Activated T-cell treated with anti-CD3 and anti-CD28 coated beads, Interleukin-2, amount 50 U/mL, for 48 hours (primary cell): ENCODE measurements at regions not wholly inside any gene's neighbourhood (a gene's known extent, or its start where the extent isn't known, plus 50 kb on each side); places are given as distances from the start of the nearest gene placed in this dataset.
"Not testable (repeated sequence)": the region's sequence is repeated elsewhere in the genome, so short reads cannot be mapped to it uniquely, and the experiment has no call there.

Source experiments
- DNase-seq, 2 experiments: peaks; one replicate each; pipeline ENCODE4 v3.0.0-alpha.2; 2020

- DNase-seq: no peak
These were observed 257.7 kb downstream of the ACTR3B start for GRCh38 chr7:153017223-153017622.

GRCh38 chr7:153021542-153021941 lies 262.0 kb downstream of the ACTR3B start:
- no peak for DNase-seq

GRCh38 chr7:153022475-153023193 lies 263.1 kb downstream of the ACTR3B start:
- no peak for DNase-seq

GRCh38 chr7:153023194-153023592 lies 263.6 kb downstream of the ACTR3B start:
- DNase-seq: no peak

GRCh38 chr7:153027210-153027609 lies 267.7 kb downstream of the ACTR3B start:
- DNase-seq: no peak

DNA sequence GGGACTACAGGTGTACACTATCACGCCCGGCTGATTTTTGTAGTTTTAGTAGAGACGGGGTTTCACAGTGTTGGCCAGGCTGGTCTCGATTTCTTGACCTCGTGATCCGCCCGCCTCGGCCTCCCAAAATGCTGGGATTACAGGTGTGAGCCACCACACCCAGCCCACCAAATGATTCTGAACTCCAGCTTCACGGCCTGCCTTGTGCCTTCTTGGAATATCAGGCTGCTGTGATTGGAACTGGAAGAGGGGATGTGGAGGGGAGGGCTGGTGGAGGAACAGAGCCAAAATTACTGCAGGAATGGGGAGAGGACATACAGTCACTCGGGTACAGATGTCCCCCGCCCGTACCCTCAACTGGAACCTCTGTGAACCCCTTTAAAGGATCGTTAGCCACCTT lies 268.4 kb downstream of the ACTR3B start:
- no peak for DNase-seq

GRCh38 chr7:153030976-153031375 lies 271.4 kb downstream of the ACTR3B start:
- no peak for DNase-seq

DNA sequence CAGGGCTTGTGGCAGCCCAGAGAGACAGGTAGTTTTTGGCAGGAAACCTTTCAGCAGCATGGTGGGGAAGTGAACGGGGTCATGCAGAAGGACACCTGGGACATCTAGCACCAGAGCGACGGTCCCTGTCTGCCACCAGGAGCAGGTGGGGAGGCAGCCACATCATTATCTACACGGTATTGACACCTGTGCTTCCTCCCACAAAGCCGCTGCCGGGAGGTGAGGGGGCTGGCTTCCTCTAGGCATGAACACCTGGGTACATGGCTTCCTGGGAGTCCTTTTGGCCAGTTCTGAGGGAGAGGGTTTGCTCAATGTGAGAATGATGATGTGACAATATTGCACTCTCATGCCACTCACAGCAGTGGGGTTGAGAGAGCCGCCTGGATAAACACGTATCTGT lies 275.2 kb downstream of the ACTR3B start:
- DNase-seq: no peak

- DNase-seq: no peak
These were observed 277.0 kb downstream of the ACTR3B start for GRCh38 chr7:153036396-153037063.

- no peak for DNase-seq
These were observed 283.9 kb downstream of the ACTR3B start for GRCh38 chr7:153043440-153043839.

- no peak for DNase-seq
These were observed 285.4 kb downstream of the ACTR3B start for GRCh38 chr7:153044981-153045380.

- DNase-seq: no peak
These were observed 287.8 kb downstream of the ACTR3B start for GRCh38 chr7:153047079-153047959.

DNA sequence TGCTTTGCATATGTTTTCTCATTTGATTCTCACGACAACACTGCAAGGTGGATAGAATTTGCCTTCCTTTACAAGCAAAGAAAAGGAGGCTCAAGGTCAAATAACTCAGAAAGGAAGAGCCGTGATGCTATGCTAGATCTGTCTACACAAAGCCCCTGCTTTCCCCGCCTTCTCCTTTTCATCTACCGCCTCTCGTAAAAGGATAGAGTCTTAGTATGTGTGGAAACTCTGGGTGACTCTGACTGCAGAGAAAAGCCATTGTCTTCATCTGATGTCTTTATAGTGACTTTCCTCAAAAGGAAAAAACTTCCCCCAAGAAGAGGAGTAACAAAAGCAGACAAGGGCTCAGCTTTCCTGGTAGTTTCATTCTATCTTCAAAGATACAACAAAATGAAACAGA lies 292.7 kb downstream of the ACTR3B start:
- no peak for DNase-seq

GRCh38 chr7:153061910-153062528 lies 302.5 kb downstream of the ACTR3B start:
- peak in 1 of 2 experiments; percentile 18 for DNase-seq

DNA sequence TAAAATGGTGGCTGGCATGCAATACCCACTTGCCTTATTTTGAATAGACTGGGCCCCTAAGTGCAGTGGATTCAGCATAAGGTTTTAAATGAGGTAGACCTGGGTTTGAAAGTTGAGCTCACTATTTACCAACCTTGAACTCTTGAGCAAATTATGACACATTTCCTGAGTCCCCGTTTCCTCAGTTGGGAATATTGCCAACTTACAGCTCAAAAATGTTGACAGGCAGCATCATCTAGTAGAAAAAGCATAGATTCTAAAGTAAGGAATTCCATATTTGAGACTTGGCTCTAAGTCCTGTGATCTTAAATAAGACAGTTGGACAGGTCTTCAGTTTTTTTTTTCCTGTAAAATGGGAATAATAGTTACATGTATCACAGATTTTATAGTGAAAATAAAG lies 305.5 kb downstream of the ACTR3B start:
- no peak for DNase-seq

DNA sequence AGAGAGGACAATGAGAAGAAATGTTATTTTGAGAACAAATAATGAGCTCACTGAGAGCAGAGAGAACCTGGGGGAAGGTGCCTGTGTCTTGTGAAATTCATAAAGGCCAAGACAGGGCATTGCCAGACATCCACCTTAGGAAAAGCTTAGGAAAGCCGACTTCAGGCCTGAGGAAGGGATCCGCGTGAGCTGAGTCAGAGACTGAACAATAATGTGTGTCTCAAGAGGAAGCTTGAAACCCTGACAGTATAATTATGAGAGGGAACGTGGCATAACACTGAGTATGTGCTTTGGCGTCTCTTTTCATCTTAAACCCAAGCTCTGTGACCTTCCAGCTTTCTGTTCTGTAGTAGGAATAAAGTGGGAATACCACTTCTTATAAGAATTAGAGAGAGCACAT lies 307.2 kb downstream of the ACTR3B start:
- no peak for DNase-seq

GRCh38 chr7:153070141-153070540 lies 310.6 kb downstream of the ACTR3B start:
- no peak for DNase-seq

- DNase-seq: no peak
These were observed 313.3 kb downstream of the ACTR3B start for GRCh38 chr7:153072806-153073205.

- DNase-seq: not testable (repeated sequence)
These were observed 316.7 kb downstream of the ACTR3B start for GRCh38 chr7:153076289-153076688.

DNA sequence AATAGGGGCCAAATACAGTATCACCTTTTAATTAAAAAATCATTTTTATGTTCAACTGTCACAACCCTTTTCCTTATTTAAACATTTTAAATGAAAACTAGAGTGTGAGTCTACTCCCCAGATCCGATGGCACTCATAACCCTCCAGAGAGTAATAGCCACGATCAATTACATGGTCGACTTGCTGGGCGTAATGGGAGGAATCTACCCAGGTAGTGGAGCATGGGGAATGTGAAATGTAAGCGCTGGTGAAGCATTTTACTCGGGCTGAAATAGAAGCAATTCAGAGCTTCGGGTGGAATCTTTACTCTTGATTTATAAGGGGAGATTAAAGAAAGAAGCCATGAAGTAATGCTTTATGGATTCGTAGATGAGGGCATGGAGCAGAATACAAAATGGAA lies 321.9 kb downstream of the ACTR3B start:
- DNase-seq: no peak

DNA sequence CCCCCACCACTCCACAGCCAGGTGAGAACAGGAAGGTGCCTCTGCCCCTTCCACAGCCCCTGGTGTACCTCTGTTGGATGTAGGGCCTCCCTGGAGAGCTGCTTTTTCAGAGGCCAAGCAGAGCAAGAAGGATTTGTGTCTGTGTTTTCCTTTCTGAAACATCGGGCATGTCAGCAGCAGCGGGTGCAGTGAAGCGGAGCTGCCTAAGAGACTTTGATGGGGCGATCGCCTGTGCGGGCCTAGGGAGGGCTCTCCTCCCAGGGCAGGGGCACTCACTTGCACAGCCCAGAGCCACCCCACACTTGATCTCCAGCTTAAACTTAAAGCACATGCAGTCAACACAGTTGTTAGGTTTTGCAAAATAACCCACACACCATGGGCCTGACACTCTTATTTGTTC lies 324.7 kb downstream of the ACTR3B start:
- DNase-seq: no peak

DNA sequence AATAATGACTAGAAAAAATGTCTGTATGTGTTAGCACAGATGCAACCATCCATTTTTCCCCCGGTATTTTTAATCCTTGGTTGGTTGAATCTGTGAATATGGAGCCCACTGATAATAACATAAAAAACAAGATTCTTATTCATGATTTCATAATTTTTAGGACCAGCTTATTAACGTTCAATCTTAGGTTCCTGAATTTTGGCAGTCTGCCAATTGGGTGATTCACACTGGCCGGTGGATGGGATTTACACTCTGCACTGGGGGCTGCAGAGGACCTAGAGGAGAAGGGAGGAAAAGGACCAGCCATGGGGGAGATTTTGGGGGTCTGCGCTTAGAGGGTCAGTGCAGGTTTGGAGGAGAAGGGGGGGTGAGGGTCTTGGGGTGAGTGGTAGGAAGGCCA lies 327.9 kb downstream of the ACTR3B start:
- DNase-seq: no peak

- no peak for DNase-seq
These were observed 329.0 kb downstream of the ACTR3B start for GRCh38 chr7:153088601-153089000.
